GM10266 (cell line): ENCODE measurements at regions not wholly inside any gene's neighbourhood (a gene's known extent, or its start where the extent isn't known, plus 50 kb on each side); places are given as distances from the start of the nearest gene placed in this dataset.

ENCODE experiments used
- DNase-seq: peaks from one replicate; pipeline ENCODE4 v3.0.0; 2012; ENCODE audit errors: extremely low spot score
- TF ChIP-seq, protein P1 (sequence below): IDR thresholded peaks from 2 replicates; pipeline ENCODE4 v1.5.1; 2012; ENCODE audit warnings: mild to moderate bottlenecking, low read depth; ENCODE audit not compliant: control insufficient read depth, insufficient read depth; ENCODE audit errors: missing control alignments

DNA sequence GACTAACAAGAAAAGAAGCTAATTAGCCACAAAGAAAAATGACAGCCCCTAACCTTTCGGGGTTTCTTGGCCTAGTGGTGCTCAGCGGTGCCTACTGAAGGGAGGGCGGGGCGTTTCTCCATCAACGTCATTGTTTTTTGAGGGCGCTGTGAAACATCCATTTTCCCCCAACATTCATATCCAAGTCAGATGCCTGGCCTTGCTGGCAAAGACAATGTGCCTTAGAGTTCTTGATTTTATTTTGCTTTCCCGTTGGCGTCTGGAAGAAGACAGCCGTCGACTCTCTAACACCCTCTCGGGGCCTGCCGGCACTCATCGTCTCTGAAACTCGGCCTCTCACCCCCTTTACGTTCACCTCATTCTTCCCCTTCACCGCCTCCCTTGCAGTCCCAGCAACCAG lies 154.5 kb downstream of the PHETA1 start:
- TF ChIP-seq, protein P1, sequence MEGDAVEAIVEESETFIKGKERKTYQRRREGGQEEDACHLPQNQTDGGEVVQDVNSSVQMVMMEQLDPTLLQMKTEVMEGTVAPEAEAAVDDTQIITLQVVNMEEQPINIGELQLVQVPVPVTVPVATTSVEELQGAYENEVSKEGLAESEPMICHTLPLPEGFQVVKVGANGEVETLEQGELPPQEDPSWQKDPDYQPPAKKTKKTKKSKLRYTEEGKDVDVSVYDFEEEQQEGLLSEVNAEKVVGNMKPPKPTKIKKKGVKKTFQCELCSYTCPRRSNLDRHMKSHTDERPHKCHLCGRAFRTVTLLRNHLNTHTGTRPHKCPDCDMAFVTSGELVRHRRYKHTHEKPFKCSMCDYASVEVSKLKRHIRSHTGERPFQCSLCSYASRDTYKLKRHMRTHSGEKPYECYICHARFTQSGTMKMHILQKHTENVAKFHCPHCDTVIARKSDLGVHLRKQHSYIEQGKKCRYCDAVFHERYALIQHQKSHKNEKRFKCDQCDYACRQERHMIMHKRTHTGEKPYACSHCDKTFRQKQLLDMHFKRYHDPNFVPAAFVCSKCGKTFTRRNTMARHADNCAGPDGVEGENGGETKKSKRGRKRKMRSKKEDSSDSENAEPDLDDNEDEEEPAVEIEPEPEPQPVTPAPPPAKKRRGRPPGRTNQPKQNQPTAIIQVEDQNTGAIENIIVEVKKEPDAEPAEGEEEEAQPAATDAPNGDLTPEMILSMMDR = no peak
- no peak for DNase-seq

DNA sequence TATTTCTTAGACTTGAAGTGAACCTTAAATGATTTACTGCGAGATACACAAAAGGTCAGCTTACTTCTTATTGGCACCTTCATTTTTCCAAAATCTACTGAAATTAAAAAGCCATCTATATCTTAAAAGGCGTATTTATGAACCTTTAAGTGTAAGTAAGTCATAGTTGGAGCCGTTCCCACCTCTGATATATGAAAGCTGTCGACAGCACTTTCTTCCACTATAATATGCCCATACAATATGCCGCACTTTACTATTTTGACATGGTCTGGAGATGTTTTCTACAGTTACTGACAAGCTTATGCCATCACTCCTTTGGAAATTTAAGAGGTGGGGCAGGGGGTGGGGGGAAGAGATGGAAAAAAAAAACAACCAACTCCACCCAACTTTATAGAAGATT lies 155.3 kb downstream of the PHETA1 start:
- DNase-seq = no peak
- TF ChIP-seq, protein P1 = no peak

DNA sequence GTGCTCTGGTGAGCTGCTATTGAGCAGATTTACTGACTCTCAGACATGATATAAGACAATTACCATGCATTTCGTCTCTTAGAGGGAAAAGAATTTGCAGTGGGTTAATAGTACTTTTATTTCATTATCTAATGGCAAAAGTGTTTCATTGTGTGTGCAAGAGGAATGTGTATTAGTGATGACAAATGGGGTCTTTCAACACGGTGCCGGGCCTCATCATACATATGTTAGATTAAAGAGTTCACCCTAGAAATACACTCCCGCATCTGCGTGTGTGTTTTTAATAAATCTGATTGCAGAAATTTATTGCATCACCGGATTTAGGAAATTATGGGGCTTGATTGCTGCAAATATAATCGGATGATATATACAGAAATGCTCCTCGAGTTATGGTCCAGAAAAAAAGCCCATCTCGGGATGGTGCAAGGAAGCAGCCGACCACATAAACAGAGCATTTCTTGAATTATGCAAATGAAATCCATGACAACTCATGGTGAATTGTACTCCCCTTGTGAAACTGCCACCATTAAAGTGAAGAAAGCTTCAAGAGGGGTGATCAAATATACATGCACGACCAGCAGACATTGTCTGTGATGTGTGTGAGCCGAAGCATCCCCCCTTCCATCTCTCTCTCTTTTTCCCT lies 156.0 kb downstream of the PHETA1 start:
- TF ChIP-seq, protein P1 = no peak
- DNase-seq = no peak

DNA sequence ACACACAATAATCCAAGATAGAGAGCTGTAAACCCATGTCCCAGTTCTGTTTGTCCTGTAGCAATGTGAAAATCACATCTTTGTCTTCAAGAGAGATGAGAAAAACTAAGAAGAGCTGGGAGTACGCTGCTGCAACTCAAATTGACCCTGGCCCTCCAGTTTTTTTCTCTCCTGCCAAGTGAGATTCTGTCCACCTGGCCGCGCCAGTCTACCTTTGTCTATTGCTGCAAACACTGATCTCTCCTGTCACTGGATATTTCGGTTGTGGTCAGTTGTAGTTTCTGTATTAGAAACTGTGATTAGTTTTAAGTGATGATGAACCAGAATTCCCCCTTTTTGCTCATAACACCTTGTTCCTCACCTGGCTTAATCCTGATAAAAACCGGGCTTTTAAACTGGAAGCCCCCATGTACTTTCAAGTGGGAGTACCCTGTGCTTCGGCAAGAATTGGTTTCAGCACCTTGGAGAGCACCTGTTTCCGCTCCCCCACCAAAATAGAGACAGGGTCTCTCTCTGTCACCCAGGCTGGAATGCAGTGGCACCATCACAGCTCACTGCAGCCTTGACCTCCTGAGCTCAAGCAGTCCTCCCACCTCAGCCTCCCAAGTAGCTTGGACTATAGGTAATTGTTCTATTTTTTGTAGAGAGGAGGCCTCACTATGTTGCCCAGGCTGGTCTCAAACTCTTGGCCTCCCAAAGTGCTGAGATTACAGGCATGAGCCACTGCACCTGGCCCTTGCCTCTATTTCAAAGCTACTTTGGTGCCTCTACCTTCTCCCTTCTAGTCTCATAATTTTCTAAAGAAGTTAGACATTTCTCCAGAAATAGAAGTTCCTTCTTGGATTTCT lies 156.8 kb downstream of the PHETA1 start:
- TF ChIP-seq, protein P1 = no peak
- DNase-seq = no peak

DNA sequence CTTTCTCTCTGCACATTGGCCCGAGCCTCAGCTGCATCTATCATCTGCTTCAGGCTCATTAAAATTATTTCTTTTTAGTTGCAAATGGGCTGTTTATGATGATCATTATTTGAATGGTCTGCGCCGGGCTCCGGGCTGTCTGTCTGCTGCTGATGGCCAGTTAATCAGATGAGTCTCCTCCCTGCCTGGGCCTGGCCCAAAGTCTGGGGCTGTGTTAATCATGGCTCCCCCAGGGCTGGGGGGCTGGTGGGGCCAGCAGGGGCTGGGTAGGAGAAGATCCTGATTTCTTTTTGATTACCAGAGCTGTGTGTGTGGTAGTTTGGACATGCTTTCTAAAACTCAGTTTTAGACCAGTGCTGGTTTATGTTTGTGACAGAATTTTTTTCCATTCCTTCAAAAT lies 159.1 kb downstream of the PHETA1 start:
- TF ChIP-seq, protein P1 = no peak
- DNase-seq = no peak

DNA sequence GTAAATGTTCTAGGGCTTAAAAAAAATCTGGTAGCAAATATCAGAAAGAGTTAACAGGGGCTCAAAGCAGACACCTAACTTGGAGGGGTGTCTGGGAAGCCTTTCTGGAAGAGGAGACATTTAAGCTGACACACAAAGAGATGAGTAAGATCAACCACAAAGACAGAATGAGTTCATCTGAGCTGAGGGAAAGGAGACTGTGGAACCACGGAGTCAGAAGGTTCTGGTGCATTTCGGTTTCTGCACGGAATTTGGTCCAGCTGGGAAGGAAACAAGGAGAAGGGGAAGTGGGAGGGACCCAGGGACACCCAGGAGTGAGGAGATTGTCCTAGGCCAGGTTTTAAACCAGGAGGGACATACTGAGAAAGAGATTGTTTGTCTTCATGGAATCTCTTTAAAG lies 161.1 kb downstream of the PHETA1 start:
- no peak for DNase-seq
- TF ChIP-seq, protein P1 = no peak

DNA sequence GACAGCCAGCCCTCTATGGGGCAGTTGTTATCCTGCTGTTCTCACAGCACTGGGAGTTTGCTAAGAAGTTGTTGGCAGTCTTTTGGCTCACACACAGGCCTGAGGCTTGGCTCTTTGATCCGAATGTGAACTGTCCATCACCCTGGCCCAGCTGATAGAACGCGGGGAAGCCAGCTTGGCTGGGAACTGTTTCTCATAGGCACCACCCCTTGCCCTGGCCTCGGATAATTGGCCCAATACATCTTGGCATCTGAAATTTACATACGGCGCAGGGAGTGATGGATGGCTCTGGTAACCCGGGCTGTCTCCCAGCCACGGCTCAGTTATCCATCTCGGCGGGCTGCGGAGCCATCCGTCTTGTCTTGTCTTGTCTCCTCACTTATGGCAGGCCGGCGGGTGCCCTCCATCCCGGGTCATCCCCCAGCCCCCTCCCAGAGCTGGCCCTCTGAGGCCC lies 164.1 kb downstream of the PHETA1 start:
- TF ChIP-seq, protein P1 = no peak
- DNase-seq = no peak
